ENCODE measurements at regions not wholly inside any gene's neighbourhood (a gene's known extent, or its start where the extent isn't known, plus 50 kb on each side); places are given as distances from the start of the nearest gene placed in this dataset.

GRCh38 chr11:97432926-97433325 is 1043.1 kb downstream of the JRKL start:
- H3K27me3 ChIP-seq (ENCODE audit: insufficient read depth, low read length), result no peaks in the 10 kb centered on the region
- no peak overlapping the region for H2AFZ ChIP-seq (ENCODE audit: low read length)
- no peak for TF ChIP-seq CTCF (IDR thresholded peaks at IDR 0.05; ENCODE audit: extremely low read depth, low read depth, low read length)

GRCh38 chr11:97445561-97445960 is 1055.7 kb downstream of the JRKL start:
- Histone ChIP-seq H3K4me3 (ENCODE audit: insufficient read depth, low read length) (no peak overlapping the region), H3K4me1 (ENCODE audit: insufficient read depth, low read length) (no peaks in the 10 kb centered on the region), H3K79me2 (ENCODE audit: insufficient read depth, low read length) (no peaks in the 10 kb centered on the region), H3K9me3 (ENCODE audit: low read depth, low read length) (no peaks in the 10 kb centered on the region), H2AFZ (ENCODE audit: low read length) (no peak overlapping the region), H3K27ac (ENCODE audit: low read depth, low read length) (no peak overlapping the region), H3K4me2 (ENCODE audit: insufficient read depth, low read length) (no peak overlapping the region), H3K27me3 (ENCODE audit: insufficient read depth, low read length) (no peaks in the 10 kb centered on the region), H4K20me1 (ENCODE audit: insufficient read depth, low read length) (no peaks in the 10 kb centered on the region), H3K36me3 (ENCODE audit: insufficient read depth, low read length) (no peaks in the 10 kb centered on the region)
- no peak for TF ChIP-seq CTCF (IDR thresholded peaks at IDR 0.05; ENCODE audit: extremely low read depth, low read depth, low read length)
- DNase-seq (ENCODE audit: insufficient read length, low spot score, missing footprints), result no peak

More at GRCh38 chr11:97432926-97433325, 1043.1 kb downstream of the JRKL start:
- H3K9me3 ChIP-seq (ENCODE audit: low read depth, low read length), result no peaks in the 10 kb centered on the region
- no peak for DNase-seq (ENCODE audit: insufficient read length, low spot score, missing footprints)
- H3K36me3 ChIP-seq (ENCODE audit: insufficient read depth, low read length), result no peaks in the 10 kb centered on the region
- H3K4me1 ChIP-seq (ENCODE audit: insufficient read depth, low read length), result no peaks in the 10 kb centered on the region
- no peak overlapping the region for H3K4me2 ChIP-seq (ENCODE audit: insufficient read depth, low read length)
- H3K27ac ChIP-seq (ENCODE audit: low read depth, low read length), result no peak overlapping the region
- no peak overlapping the region for H3K4me3 ChIP-seq (ENCODE audit: insufficient read depth, low read length)
- H3K79me2 ChIP-seq (ENCODE audit: insufficient read depth, low read length), result no peaks in the 10 kb centered on the region
- no peaks in the 10 kb centered on the region for H4K20me1 ChIP-seq (ENCODE audit: insufficient read depth, low read length)

- no peaks in the 10 kb centered on the region for H3K27me3 ChIP-seq (ENCODE audit: insufficient read depth, low read length)
- no peaks in the 10 kb centered on the region for H3K9me3 ChIP-seq (ENCODE audit: low read depth, low read length)
- no peak for TF ChIP-seq CTCF (IDR thresholded peaks at IDR 0.05; ENCODE audit: extremely low read depth, low read depth, low read length)
- no peaks in the 10 kb centered on the region for H3K79me2 ChIP-seq (ENCODE audit: insufficient read depth, low read length)
- no peaks in the 10 kb centered on the region for H3K4me1 ChIP-seq (ENCODE audit: insufficient read depth, low read length)
- DNase-seq (ENCODE audit: insufficient read length, low spot score, missing footprints), result no peak
- H3K4me3 ChIP-seq (ENCODE audit: insufficient read depth, low read length), result no peak overlapping the region
- no peak overlapping the region for H2AFZ ChIP-seq (ENCODE audit: low read length)
- no peak overlapping the region for H3K27ac ChIP-seq (ENCODE audit: low read depth, low read length)
- H3K36me3 ChIP-seq (ENCODE audit: insufficient read depth, low read length), result no peaks in the 10 kb centered on the region
- H3K4me2 ChIP-seq (ENCODE audit: insufficient read depth, low read length), result no peak overlapping the region
- H4K20me1 ChIP-seq (ENCODE audit: insufficient read depth, low read length), result no peaks in the 10 kb centered on the region
Observed at GRCh38 chr11:97451441-97451840, 1061.6 kb downstream of the JRKL start.

- Histone ChIP-seq H3K4me2 (ENCODE audit: insufficient read depth, low read length) (no peak overlapping the region), H3K27me3 (ENCODE audit: insufficient read depth, low read length) (no peaks in the 10 kb centered on the region), H4K20me1 (ENCODE audit: insufficient read depth, low read length) (no peaks in the 10 kb centered on the region), H2AFZ (ENCODE audit: low read length) (no peak overlapping the region), H3K4me1 (ENCODE audit: insufficient read depth, low read length) (no peaks in the 10 kb centered on the region), H3K4me3 (ENCODE audit: insufficient read depth, low read length) (no peak overlapping the region), H3K36me3 (ENCODE audit: insufficient read depth, low read length) (no peaks in the 10 kb centered on the region), H3K79me2 (ENCODE audit: insufficient read depth, low read length) (no peaks in the 10 kb centered on the region), H3K27ac (ENCODE audit: low read depth, low read length) (no peak overlapping the region), H3K9me3 (ENCODE audit: low read depth, low read length) (no peaks in the 10 kb centered on the region)
- TF ChIP-seq CTCF (IDR thresholded peaks at IDR 0.05; ENCODE audit: extremely low read depth, low read depth, low read length), result no peak
- DNase-seq (ENCODE audit: insufficient read length, low spot score, missing footprints), result no peak
Observed at GRCh38 chr11:97454988-97455387, 1065.2 kb downstream of the JRKL start.

All from osteoblast (primary cell).